Lung (tissue), 11 donors: ENCODE measurements at regions not wholly inside any gene's neighbourhood (a gene's known extent, or its start where the extent isn't known, plus 50 kb on each side); places are given as distances from the start of the nearest gene placed in this dataset.

ENCODE experiments used
- ATAC-seq: fragments of 200-7000 bp; cut with Tn5 transposase; one replicate; pipeline ENCODE4 v1.9.1; 2020; ENCODE audit warnings: moderate number of reproducible peaks; ENCODE audit not compliant: insufficient read depth, low FRiP score
- DNase-seq, 3 donors: peaks; one replicate each; pipeline ENCODE4 v3.0.0-alpha.2; 2013 to 2017
- H3K27ac ChIP-seq, 2 donors: one replicate each; pipeline ENCODE4 v1.5.1; 2013; ENCODE audit warnings: mild to moderate bottlenecking in 2 of 2, moderate library complexity in 2 of 2, control low read depth in 1 of 2, inconsistent platforms in 1 of 2, low read depth in 1 of 2, low read length in 1 of 2
- H3K27me3 ChIP-seq, 3 donors: one replicate each; pipeline ENCODE4 v1.5.1; 2013; ENCODE audit warnings: low read length in 2 of 3; ENCODE audit not compliant: control insufficient read depth in 3 of 3, insufficient read depth in 3 of 3
- H3K36me3 ChIP-seq, 4 donors: one replicate each; pipeline ENCODE4 v1.5.1; 2013; ENCODE audit warnings: low read length in 4 of 4, mild to moderate bottlenecking in 1 of 4, moderate library complexity in 1 of 4; ENCODE audit not compliant: control insufficient read depth in 4 of 4, insufficient read depth in 4 of 4
- H3K4me1 ChIP-seq, 5 donors: one replicate each; pipeline ENCODE4 v1.5.1; 2013; ENCODE audit warnings: low read length in 5 of 5, mild to moderate bottlenecking in 2 of 5, moderate library complexity in 1 of 5; ENCODE audit not compliant: control insufficient read depth in 5 of 5, insufficient read depth in 5 of 5
- H3K4me3 ChIP-seq: one replicate; pipeline ENCODE4 v1.5.1; 2013; ENCODE audit warnings: mild to moderate bottlenecking, control low read depth, moderate library complexity
- H3K9ac ChIP-seq, 2 donors: one replicate each; pipeline ENCODE4 v1.5.1; 2013; ENCODE audit warnings: low read length in 2 of 2, control low read depth in 1 of 2; ENCODE audit not compliant: insufficient read depth in 1 of 2
- H3K9me3 ChIP-seq, 4 donors: one replicate each; pipeline ENCODE4 v1.5.1; 2013; ENCODE audit warnings: low read length in 3 of 4, mild to moderate bottlenecking in 1 of 4, moderate library complexity in 1 of 4; ENCODE audit not compliant: control insufficient read depth in 4 of 4, insufficient read depth in 3 of 4
- CTCF ChIP-seq: IDR thresholded peaks from 2 replicates; pipeline ENCODE4 v1.5.1; 2012; ENCODE audit warnings: mild to moderate bottlenecking; ENCODE audit errors: control extremely low read depth, extremely low read depth
- WGBS, 2 donors: extraction: QIAGEN DNeasy Blood & Tissue Kit; methylation state at CpG; one replicate each; pipeline ENCODE4 v1.1.7; 2013; 5-methylcytosine and 5-hydroxymethylcytosine counted together
- donor health status: control.
- donor health status: control.
- donor health status: Bipolar disorder and iron deficiency.
- donor health status: healthy.
- donor health status: DM: yes; HTN: yes; CAD: no.

DNA sequence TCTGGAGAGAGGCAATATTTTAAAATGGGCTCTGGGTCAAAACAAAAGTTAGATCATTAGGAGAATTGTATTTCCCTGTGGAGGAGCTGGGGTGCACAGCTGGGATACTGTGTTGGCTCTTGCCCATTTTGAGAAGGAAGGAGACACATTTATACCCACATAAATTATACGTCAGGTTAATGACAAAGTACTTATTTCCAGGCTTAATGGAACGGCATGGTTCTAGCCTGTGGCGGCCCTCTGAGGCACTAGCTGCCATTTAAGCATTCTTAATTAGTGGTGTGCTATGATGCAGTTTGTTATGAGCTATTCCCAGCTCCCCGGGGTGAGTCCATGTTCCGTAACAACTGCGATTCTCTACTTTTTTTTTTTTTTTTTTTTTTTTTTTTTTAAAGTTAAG, 193.5 kb downstream of the SEC23IP start:
- H3K9me3 ChIP-seq: peaks cover 0 to 3% (median 0%) of the 10 kb centered on the region in 4 donors
- no peak for ATAC-seq
- WGBS, 2 donors: 69 to 93% methylated on average over 6 of the region's 6 CpGs
- no peak overlapping the region for H3K4me3 ChIP-seq
- no peak overlapping the region for H3K27ac ChIP-seq
- no peak for DNase-seq
- H3K9ac ChIP-seq: no peak overlapping the region
- no peaks in the 10 kb centered on the region for H3K36me3 ChIP-seq
- no peaks in the 10 kb centered on the region for H3K27me3 ChIP-seq
- no peak for TF ChIP-seq CTCF
- peaks cover 0 to 3% (median 0%) of the 10 kb centered on the region in 5 donors for H3K4me1 ChIP-seq

DNA sequence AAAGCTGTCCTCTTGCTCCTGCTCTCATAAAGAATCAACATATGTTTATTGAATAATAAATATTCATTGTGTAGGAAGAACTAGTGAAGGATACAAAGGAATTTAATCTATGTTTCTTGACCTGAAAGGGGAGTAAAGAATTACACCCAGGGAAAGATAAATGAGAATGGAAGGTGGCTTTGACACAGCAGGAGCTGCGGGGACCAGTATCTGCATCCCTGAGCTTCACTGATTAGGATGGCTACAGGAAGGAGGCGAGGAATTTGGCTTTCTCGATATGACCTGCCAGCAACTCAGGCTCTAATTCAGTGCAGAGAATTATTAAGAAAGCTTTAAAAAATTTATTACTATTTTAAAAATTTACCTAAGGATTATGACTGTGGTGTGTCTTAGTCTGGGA, 194.6 kb downstream of the SEC23IP start:
- peaks cover 0 to 6% (median 0%) of the 10 kb centered on the region in 4 donors for H3K9me3 ChIP-seq
- 55 to 74% methylated on average over 3 of the region's 3 CpGs for WGBS, 2 donors
- H3K36me3 ChIP-seq: no peaks in the 10 kb centered on the region
- DNase-seq: no peak
- H3K4me1 ChIP-seq: peaks cover 0 to 3% (median 0%) of the 10 kb centered on the region in 5 donors
- no peaks in the 10 kb centered on the region for H3K27me3 ChIP-seq
- no peak overlapping the region for H3K9ac ChIP-seq
- no peak overlapping the region for H3K4me3 ChIP-seq
- no peak for ATAC-seq
- no peak for TF ChIP-seq CTCF
- no peak overlapping the region for H3K27ac ChIP-seq

DNA sequence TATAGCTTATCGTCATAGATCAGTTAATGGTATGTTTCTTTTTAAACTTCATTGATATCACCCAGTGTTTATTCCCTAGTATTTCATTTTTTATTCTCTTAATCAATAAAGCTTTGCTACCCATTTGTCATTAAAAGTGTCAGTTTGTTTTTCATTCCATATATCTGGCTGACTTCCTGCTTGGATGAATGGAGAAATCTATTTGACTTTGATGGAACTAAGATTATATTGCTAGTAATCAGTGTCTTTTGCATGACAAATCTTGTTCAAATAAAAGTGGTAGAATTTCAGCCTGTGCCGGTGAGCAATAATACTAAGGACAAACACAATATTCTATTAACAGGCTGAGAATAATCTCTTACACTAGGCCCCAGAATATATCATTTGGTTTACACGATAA, 203.3 kb downstream of the SEC23IP start:
- H3K4me1 ChIP-seq: peaks cover 0 to 2% (median 0%) of the 10 kb centered on the region in 5 donors
- H3K4me3 ChIP-seq: no peak overlapping the region
- WGBS, 2 donors: 89 to 95% methylated on average over 3 of the region's 3 CpGs
- DNase-seq (no peak), ATAC-seq (no peak)
- H3K9me3 ChIP-seq: peaks cover 0 to 8% (median 0%) of the 10 kb centered on the region in 4 donors
- H3K27me3 ChIP-seq: no peaks in the 10 kb centered on the region
- no peaks in the 10 kb centered on the region for H3K36me3 ChIP-seq
- H3K9ac ChIP-seq: no peak overlapping the region
- no peak for TF ChIP-seq CTCF
- H3K27ac ChIP-seq: no peak overlapping the region

- no peak overlapping the region for H3K9ac ChIP-seq
- no peak overlapping the region for H3K27ac ChIP-seq
- TF ChIP-seq CTCF: no peak
- no peaks in the 10 kb centered on the region for H3K27me3 ChIP-seq
- H3K4me3 ChIP-seq: no peak overlapping the region
- no peaks in the 10 kb centered on the region for H3K36me3 ChIP-seq
- H3K9me3 ChIP-seq: peaks cover 0 to 5% (median 0%) of the 10 kb centered on the region in 4 donors
- H3K4me1 ChIP-seq: peaks cover 0 to 2% (median 0%) of the 10 kb centered on the region in 5 donors
- DNase-seq: no peak
- ATAC-seq: no peak
Measured at GRCh38 chr10:120097766-120098165, 205.2 kb downstream of the SEC23IP start.
